ENCODE measurements at regions not wholly inside any gene's neighbourhood (a gene's known extent, or its start where the extent isn't known, plus 50 kb on each side); places are given as distances from the start of the nearest gene placed in this dataset.

- no peak overlapping the region for H3K4me2 ChIP-seq (ENCODE audit: insufficient read depth, low read length)
- H3K4me3 ChIP-seq: no peak overlapping the region
- peaks cover 0 to under 1% of the 10 kb centered on the region in 2 experiments; a peak in 2 of 5 replicates for H3K27me3 ChIP-seq (ENCODE audit: control insufficient read depth in 2 of 2, insufficient read depth in 2 of 2, low read length in 2 of 2)
- FAIRE-seq: no peak
- H3K9me1 ChIP-seq (ENCODE audit: control insufficient read depth, insufficient read depth, low read length): no peaks in the 10 kb centered on the region
- no peak for ATAC-seq
- TF ChIP-seq ZHX1 (conservative IDR thresholded peaks at IDR 0.05; ENCODE audit: low read length): no peak
- no peak for TF ChIP-seq ZNF584 (CRISPR knock-in tag; IDR thresholded peaks at IDR 0.05; ENCODE audit: low read depth)
- TF ChIP-seq ZNF551 (CRISPR knock-in tag; IDR thresholded peaks at IDR 0.05): no peak
- TF ChIP-seq SMARCA5 (IDR thresholded peaks at IDR 0.05): no peak
- TF ChIP-seq ZNF253 (CRISPR knock-in tag; conservative IDR thresholded peaks at IDR 0.05): no peak
- no peak for TF ChIP-seq NFYB (IDR thresholded peaks at IDR 0.05; ENCODE audit: extremely low read depth, insufficient read length)
- TF ChIP-seq CC2D1A (IDR thresholded peaks at IDR 0.05): no peak
- no peak for TF ChIP-seq ZNF436 (CRISPR knock-in tag; IDR thresholded peaks at IDR 0.05)
- no peak overlapping the region for H3K9ac ChIP-seq (ENCODE audit: insufficient read depth in 1 of 2, low read depth in 2 of 2, low read length in 2 of 2)
- BruUV-seq (replicated peaks): no TSS peak
- no peaks in the 10 kb centered on the region for H3K79me2 ChIP-seq (ENCODE audit: control insufficient read depth, insufficient read depth, low read length)
- H3K9me3 ChIP-seq (replicated peaks; ENCODE audit: control insufficient read depth, insufficient read depth, low read depth, low read length): no peaks in the 10 kb centered on the region
- intact Hi-C loops (cut with micrococcal nuclease) (no loop called here), in situ Hi-C loops (cut with MboI) (no loop called here)
- WGBS (ENCODE audit: insufficient coverage, low coverage, missing lambda C conversion rate): 4% methylated on average over 3 of the region's 3 CpGs
- ChIA-PET CTCF (ENCODE audit: low intra/inter-chr PET ratio) (no interaction called here), POLR2A (interaction anchor here (0.6 to 0.9 kb wide), 2 partner anchors 66 to 1200 kb away, joined by 3 read pairs; no protein-coding TSS in a partner anchor)
- no peak for DNase-seq (ENCODE audit: extremely low read depth in 1 of 4, low spot score in 3 of 4)
- no peak overlapping the region for H2AFZ ChIP-seq (ENCODE audit: low read depth, low read length)
- no peaks in the 10 kb centered on the region for H4K20me1 ChIP-seq (replicated peaks; ENCODE audit: control insufficient read depth, insufficient read depth, low read length)
- no peaks in the 10 kb centered on the region for H3K4me1 ChIP-seq (replicated peaks in 1 of 2; ENCODE audit: control insufficient read depth in 2 of 2, insufficient read depth in 2 of 2, low read length in 2 of 2)
- H3K36me3 ChIP-seq (ENCODE audit: control insufficient read depth, insufficient read depth, low read length): no peaks in the 10 kb centered on the region
- H3K27ac ChIP-seq (ENCODE audit: extremely low read depth, low read depth, low read length): no peak overlapping the region
These were observed 94.9 kb upstream of the SKAP2 start for GRCh38 chr7:26959290-26959689.

All from K562 (cell line).